Astrocyte (in vitro differentiated cells and primary cell): ENCODE measurements at regions not wholly inside any gene's neighbourhood (a gene's known extent, or its start where the extent isn't known, plus 50 kb on each side); places are given as distances from the start of the nearest gene placed in this dataset.

ENCODE experiments used
- CTCF ChIP-seq: IDR thresholded peaks from 2 replicates; pipeline ENCODE4 v1.5.1; 2011; ENCODE audit warnings: low read depth, mild to moderate bottlenecking, inconsistent platforms, low read length, moderate library complexity; ENCODE audit not compliant: insufficient read depth
- EZH2 ChIP-seq: IDR thresholded peaks from 2 replicates; pipeline ENCODE4 v1.6.1; 2012; ENCODE audit warnings: mild to moderate bottlenecking, low read length, inconsistent platforms; ENCODE audit not compliant: insufficient read depth

GRCh38 chr3:16118396-16118795 is 56.1 kb upstream of the GALNT15 start:
- TF ChIP-seq EZH2 (no peak), CTCF (no peak)
